ENCODE measurements at regions not wholly inside any gene's neighbourhood (a gene's known extent, or its start where the extent isn't known, plus 50 kb on each side); places are given as distances from the start of the nearest gene placed in this dataset.

DNA sequence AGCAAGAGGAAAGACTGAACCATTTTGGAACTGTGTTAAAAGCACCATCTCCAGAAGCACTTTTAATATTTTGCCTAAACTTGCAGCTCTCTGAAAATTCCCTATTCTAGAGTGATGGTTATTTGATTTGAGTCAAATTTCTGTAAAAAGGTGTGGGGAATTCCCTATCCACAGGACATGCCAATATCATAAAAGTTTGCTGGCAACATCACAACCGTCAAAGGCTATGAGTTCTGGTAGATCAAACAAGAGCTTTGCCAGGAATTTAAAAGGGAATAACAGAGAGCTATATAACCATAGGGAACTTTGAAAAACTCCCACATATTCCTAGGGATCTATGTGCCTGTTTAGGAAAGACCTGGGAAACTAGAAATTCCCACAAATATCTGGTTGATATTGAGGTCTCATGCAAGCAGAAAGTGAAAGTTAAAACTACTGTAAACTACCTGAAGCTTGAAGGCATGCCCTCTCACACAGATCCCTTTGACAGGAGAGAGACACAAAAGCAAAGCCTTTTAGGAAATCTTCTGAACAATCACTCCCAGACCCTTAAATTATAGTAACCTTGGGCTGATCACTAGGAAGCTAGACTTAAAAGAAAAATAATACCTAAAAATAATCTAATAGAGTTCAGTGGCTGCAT lies 549.9 kb downstream of the ANXA1 start:
- DNase-seq (ENCODE audit: low read depth, low spot score), result no peak
- no peaks in the 10 kb centered on the region for H3K9me3 ChIP-seq (ENCODE audit: insufficient read depth, low read length)
- H3K9ac ChIP-seq (ENCODE audit: insufficient read length, low read depth), result no peak overlapping the region
- no peaks in the 10 kb centered on the region for H3K36me3 ChIP-seq (ENCODE audit: insufficient read depth, insufficient read length, low read length)
- H3K4me1 ChIP-seq (ENCODE audit: insufficient read depth, insufficient read length), result no peaks in the 10 kb centered on the region
- H3K4me3 ChIP-seq (ENCODE audit: insufficient read length, low read depth), result no peak overlapping the region
- TF ChIP-seq YY1 (IDR thresholded peaks at IDR 0.05; ENCODE audit: insufficient read depth, insufficient read length), result no peak
- no peak for TF ChIP-seq SUZ12 (IDR thresholded peaks at IDR 0.05; ENCODE audit: extremely low read depth, insufficient read depth, insufficient read length)
- TF ChIP-seq ZNF274 (IDR thresholded peaks at IDR 0.05; ENCODE audit: low read depth, low read length), result no peak
- no peaks in the 10 kb centered on the region for H3K27me3 ChIP-seq (ENCODE audit: insufficient read depth, insufficient read length)

DNA sequence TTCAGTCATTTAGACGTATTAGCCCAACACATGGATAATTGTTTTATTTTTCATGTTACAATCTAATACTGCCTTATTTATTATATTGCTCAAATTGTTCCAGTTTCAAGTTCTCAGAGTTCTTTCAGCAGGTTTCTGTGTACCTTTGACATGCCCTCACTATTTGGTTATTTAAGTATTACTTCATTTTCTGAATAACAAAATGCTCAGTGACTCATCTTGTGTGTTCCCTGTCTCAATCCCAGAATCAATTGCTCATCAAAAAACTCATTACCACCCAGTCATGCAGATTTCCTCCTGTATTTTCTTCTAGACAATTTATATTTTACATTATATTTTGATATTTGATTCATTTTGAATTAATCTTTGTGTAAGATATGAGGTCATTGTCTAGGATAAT lies 562.6 kb downstream of the ANXA1 start:
- H3K27me3 ChIP-seq (ENCODE audit: insufficient read depth, insufficient read length), result no peaks in the 10 kb centered on the region
- H3K4me1 ChIP-seq (ENCODE audit: insufficient read depth, insufficient read length), result no peaks in the 10 kb centered on the region
- no peaks in the 10 kb centered on the region for H3K36me3 ChIP-seq (ENCODE audit: insufficient read depth, insufficient read length, low read length)
- TF ChIP-seq SUZ12 (IDR thresholded peaks at IDR 0.05; ENCODE audit: extremely low read depth, insufficient read depth, insufficient read length) (no peak), YY1 (IDR thresholded peaks at IDR 0.05; ENCODE audit: insufficient read depth, insufficient read length) (no peak), ZNF274 (IDR thresholded peaks at IDR 0.05; ENCODE audit: low read depth, low read length) (no peak)
- no peak overlapping the region for H3K9ac ChIP-seq (ENCODE audit: insufficient read length, low read depth)
- no peak for DNase-seq (ENCODE audit: low read depth, low spot score)
- H3K9me3 ChIP-seq (ENCODE audit: insufficient read depth, low read length), result no peaks in the 10 kb centered on the region
- H3K4me3 ChIP-seq (ENCODE audit: insufficient read length, low read depth), result no peak overlapping the region

GRCh38 chr9:73715591-73715990 lies 563.9 kb downstream of the ANXA1 start:
- Histone ChIP-seq H3K4me1 (ENCODE audit: insufficient read depth, insufficient read length) (no peaks in the 10 kb centered on the region), H3K36me3 (ENCODE audit: insufficient read depth, insufficient read length, low read length) (no peaks in the 10 kb centered on the region), H3K9me3 (ENCODE audit: insufficient read depth, low read length) (no peaks in the 10 kb centered on the region), H3K4me3 (ENCODE audit: insufficient read length, low read depth) (no peak overlapping the region), H3K27me3 (ENCODE audit: insufficient read depth, insufficient read length) (no peaks in the 10 kb centered on the region), H3K9ac (ENCODE audit: insufficient read length, low read depth) (no peak overlapping the region)
- TF ChIP-seq YY1 (IDR thresholded peaks at IDR 0.05; ENCODE audit: insufficient read depth, insufficient read length) (no peak), SUZ12 (IDR thresholded peaks at IDR 0.05; ENCODE audit: extremely low read depth, insufficient read depth, insufficient read length) (no peak), ZNF274 (IDR thresholded peaks at IDR 0.05; ENCODE audit: low read depth, low read length) (no peak)
- DNase-seq (ENCODE audit: low read depth, low spot score), result no peak

DNA sequence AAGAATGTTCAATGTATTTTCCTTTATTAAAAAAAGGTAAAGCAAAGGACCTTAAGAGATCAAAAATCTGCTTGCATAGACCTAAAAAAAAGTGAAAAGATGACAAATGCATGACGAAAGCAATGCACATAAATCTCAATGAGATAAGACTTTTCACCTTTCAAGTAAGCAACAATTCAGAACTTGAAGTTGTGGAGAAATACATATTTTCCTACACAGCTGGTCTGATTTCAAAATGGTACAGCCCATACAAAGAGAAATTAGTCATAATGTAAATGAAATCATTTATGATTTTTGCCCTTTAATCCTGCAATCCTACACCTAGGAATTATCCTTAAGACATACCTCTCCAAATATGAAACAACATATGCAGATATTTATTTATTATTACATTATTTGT lies 568.0 kb downstream of the ANXA1 start:
- no peaks in the 10 kb centered on the region for H3K27me3 ChIP-seq (ENCODE audit: insufficient read depth, insufficient read length)
- H3K36me3 ChIP-seq (ENCODE audit: insufficient read depth, insufficient read length, low read length), result no peaks in the 10 kb centered on the region
- no peak for TF ChIP-seq YY1 (IDR thresholded peaks at IDR 0.05; ENCODE audit: insufficient read depth, insufficient read length)
- TF ChIP-seq ZNF274 (IDR thresholded peaks at IDR 0.05; ENCODE audit: low read depth, low read length), result no peak
- TF ChIP-seq SUZ12 (IDR thresholded peaks at IDR 0.05; ENCODE audit: extremely low read depth, insufficient read depth, insufficient read length), result no peak
- no peak overlapping the region for H3K9ac ChIP-seq (ENCODE audit: insufficient read length, low read depth)
- H3K9me3 ChIP-seq (ENCODE audit: insufficient read depth, low read length), result no peaks in the 10 kb centered on the region
- H3K4me1 ChIP-seq (ENCODE audit: insufficient read depth, insufficient read length), result no peaks in the 10 kb centered on the region
- no peak overlapping the region for H3K4me3 ChIP-seq (ENCODE audit: insufficient read length, low read depth)
- no peak for DNase-seq (ENCODE audit: low read depth, low spot score)

DNA sequence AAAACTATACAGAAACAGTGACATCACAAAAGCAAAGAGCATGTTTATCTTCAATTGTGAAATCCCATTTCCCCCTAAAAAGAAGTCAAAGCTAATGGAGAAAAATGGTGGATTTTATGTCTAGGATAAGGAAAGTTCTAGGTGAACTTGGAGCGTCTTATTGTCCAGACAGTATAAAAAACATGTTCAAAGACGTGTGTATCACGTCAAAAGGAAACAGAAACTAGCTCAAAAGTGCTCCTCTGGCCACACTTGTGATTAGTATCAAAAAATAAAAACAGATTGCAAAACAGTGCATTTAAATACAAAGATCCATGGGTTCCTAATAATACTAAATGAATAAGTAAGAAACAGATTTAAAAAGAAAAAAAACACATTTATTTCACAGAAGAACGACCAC lies 568.9 kb downstream of the ANXA1 start:
- TF ChIP-seq YY1 (IDR thresholded peaks at IDR 0.05; ENCODE audit: insufficient read depth, insufficient read length) (no peak), SUZ12 (IDR thresholded peaks at IDR 0.05; ENCODE audit: extremely low read depth, insufficient read depth, insufficient read length) (no peak), ZNF274 (IDR thresholded peaks at IDR 0.05; ENCODE audit: low read depth, low read length) (no peak)
- Histone ChIP-seq H3K4me3 (ENCODE audit: insufficient read length, low read depth) (no peak overlapping the region), H3K36me3 (ENCODE audit: insufficient read depth, insufficient read length, low read length) (no peaks in the 10 kb centered on the region), H3K27me3 (ENCODE audit: insufficient read depth, insufficient read length) (no peaks in the 10 kb centered on the region), H3K9me3 (ENCODE audit: insufficient read depth, low read length) (no peaks in the 10 kb centered on the region), H3K4me1 (ENCODE audit: insufficient read depth, insufficient read length) (no peaks in the 10 kb centered on the region), H3K9ac (ENCODE audit: insufficient read length, low read depth) (no peak overlapping the region)
- DNase-seq (ENCODE audit: low read depth, low spot score), result no peak

DNA sequence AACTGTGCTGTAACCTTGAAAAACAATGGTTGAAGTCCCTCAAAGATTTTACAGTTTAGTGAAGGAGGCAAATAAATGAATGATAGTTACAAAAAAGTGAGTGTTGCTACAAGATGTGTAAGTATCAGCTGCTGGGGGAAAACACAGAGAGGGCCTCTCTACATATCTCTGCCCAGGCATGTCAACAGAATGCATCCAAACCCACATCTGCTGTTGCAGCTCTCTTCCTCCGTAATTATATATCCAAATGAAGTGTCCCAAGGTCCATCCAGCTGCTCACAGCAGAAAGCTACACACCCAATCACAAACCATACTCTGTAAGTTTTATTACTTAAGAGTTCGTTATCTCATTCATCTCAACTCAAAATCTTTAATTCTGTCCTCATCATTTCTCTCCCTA lies 584.6 kb downstream of the ANXA1 start:
- Histone ChIP-seq H3K36me3 (ENCODE audit: insufficient read depth, insufficient read length, low read length) (no peaks in the 10 kb centered on the region), H3K27me3 (ENCODE audit: insufficient read depth, insufficient read length) (no peaks in the 10 kb centered on the region), H3K4me3 (ENCODE audit: insufficient read length, low read depth) (no peak overlapping the region), H3K9ac (ENCODE audit: insufficient read length, low read depth) (no peak overlapping the region), H3K9me3 (ENCODE audit: insufficient read depth, low read length) (no peaks in the 10 kb centered on the region), H3K4me1 (ENCODE audit: insufficient read depth, insufficient read length) (no peaks in the 10 kb centered on the region)
- no peak for DNase-seq (ENCODE audit: low read depth, low spot score)
- no peak for TF ChIP-seq SUZ12 (IDR thresholded peaks at IDR 0.05; ENCODE audit: extremely low read depth, insufficient read depth, insufficient read length)
- no peak for TF ChIP-seq YY1 (IDR thresholded peaks at IDR 0.05; ENCODE audit: insufficient read depth, insufficient read length)
- TF ChIP-seq ZNF274 (IDR thresholded peaks at IDR 0.05; ENCODE audit: low read depth, low read length), result no peak

DNA sequence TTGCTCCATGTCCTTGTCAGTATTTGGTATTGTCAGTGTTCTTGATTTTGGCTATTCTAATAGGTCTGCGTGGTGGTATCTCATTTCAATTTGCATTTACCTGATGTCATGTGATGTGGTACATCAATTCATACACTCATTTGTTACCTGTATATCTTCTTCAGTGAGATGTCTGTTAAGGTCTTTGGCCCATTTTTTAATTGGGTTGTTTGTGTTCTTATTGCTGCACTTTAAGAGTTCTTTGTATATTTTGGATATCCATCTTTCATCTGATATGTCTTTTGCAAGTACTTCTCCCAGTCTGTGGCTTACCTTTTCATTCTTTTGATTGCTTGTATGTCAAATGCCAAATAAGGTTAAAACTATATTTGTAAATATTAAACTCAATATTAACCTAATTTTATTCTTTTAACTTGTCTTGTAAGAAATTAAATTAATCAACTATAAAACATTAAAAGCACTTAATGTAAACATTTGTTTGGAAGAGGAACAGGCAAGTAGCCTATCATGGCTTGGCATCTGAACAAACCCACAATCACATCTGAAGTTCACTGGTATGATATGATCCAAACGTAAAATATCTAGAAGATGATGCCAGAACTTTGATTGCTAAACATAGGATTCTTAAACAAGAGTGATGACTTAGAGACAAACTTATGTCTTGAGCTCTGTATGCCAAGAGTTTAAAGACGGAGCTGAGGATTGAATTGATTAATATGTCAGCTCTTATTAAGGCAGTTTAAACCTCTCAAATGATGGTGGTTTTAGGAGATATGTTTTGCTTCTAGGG lies 587.3 kb downstream of the ANXA1 start:
- DNase-seq (ENCODE audit: low read depth, low spot score), result no peak
- Histone ChIP-seq H3K36me3 (ENCODE audit: insufficient read depth, insufficient read length, low read length) (no peaks in the 10 kb centered on the region), H3K4me3 (ENCODE audit: insufficient read length, low read depth) (no peak overlapping the region), H3K9ac (ENCODE audit: insufficient read length, low read depth) (no peak overlapping the region), H3K9me3 (ENCODE audit: insufficient read depth, low read length) (no peaks in the 10 kb centered on the region), H3K4me1 (ENCODE audit: insufficient read depth, insufficient read length) (no peaks in the 10 kb centered on the region), H3K27me3 (ENCODE audit: insufficient read depth, insufficient read length) (no peaks in the 10 kb centered on the region)
- no peak for TF ChIP-seq ZNF274 (IDR thresholded peaks at IDR 0.05; ENCODE audit: low read depth, low read length)
- TF ChIP-seq SUZ12 (IDR thresholded peaks at IDR 0.05; ENCODE audit: extremely low read depth, insufficient read depth, insufficient read length), result no peak
- TF ChIP-seq YY1 (IDR thresholded peaks at IDR 0.05; ENCODE audit: insufficient read depth, insufficient read length), result no peak
